ENCODE measurements at regions not wholly inside any gene's neighbourhood (a gene's known extent, or its start where the extent isn't known, plus 50 kb on each side); places are given as distances from the start of the nearest gene placed in this dataset.
"Not testable (repeated sequence)": the region's sequence is repeated elsewhere in the genome, so short reads cannot be mapped to it uniquely, and the experiment has no call there.

DNA sequence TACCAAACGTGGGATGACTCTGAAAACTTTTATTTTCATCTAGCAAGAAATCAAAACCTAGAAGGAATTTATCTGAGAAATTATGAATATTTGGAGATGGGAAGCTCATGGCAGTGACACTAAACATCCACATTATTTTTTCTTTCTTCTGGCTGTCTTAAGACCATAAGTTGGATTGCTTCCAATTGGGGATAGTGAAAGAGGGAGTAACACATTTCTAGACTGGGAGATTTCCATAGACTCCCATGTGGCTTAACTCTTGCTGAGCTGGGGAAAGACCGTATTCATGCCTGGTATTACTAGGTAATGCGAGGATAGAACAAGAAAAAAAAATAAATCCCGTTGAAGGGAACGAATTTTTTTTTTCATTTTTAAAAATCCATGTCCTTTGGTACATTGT is 120.0 kb downstream of the UTRN start:
- no peak for TF ChIP-seq EP300 (IDR thresholded peaks at IDR 0.05)
- no peak for TF ChIP-seq POLR2A (IDR thresholded peaks at IDR 0.05)
- no peak for TF ChIP-seq CTCF (IDR thresholded peaks at IDR 0.05)
- no peak for TF ChIP-seq POLR2AphosphoS5 (IDR thresholded peaks at IDR 0.05)
- 76% methylated on average over 5 of the region's 5 CpGs for WGBS
- Histone ChIP-seq H3K4me1 (peaks cover 14% of the 10 kb centered on the region), H3K36me3 (no peaks in the 10 kb centered on the region), H3K27me3 (no peaks in the 10 kb centered on the region), H3K9me3 (no peaks in the 10 kb centered on the region), H3K4me3 (no peak overlapping the region), H3K27ac (no peak overlapping the region)
- DNase-seq (ENCODE audit: low spot score in 2 of 2), result no peak

GRCh38 chr6:144406796-144407195 is 121.7 kb downstream of the UTRN start:
- no peak for DNase-seq (ENCODE audit: low spot score in 2 of 2)
- no peak overlapping the region for H3K4me3 ChIP-seq
- H3K27ac ChIP-seq, result no peak overlapping the region
- H3K4me1 ChIP-seq, result peaks cover 14% of the 10 kb centered on the region
- no peak for TF ChIP-seq POLR2A (IDR thresholded peaks at IDR 0.05)
- TF ChIP-seq POLR2AphosphoS5 (IDR thresholded peaks at IDR 0.05), result no peak
- no peak for TF ChIP-seq CTCF (IDR thresholded peaks at IDR 0.05)
- TF ChIP-seq EP300 (IDR thresholded peaks at IDR 0.05), result no peak
- H3K9me3 ChIP-seq, result no peaks in the 10 kb centered on the region
- 87% methylated on average over 3 of the region's 3 CpGs for WGBS
- no peaks in the 10 kb centered on the region for H3K27me3 ChIP-seq
- no peaks in the 10 kb centered on the region for H3K36me3 ChIP-seq

- Histone ChIP-seq H3K4me1 (peaks cover 17% of the 10 kb centered on the region), H3K9me3 (no peaks in the 10 kb centered on the region), H3K4me3 (no peak overlapping the region), H3K27me3 (no peaks in the 10 kb centered on the region), H3K36me3 (no peaks in the 10 kb centered on the region), H3K27ac (no peak overlapping the region)
- no peak for DNase-seq (ENCODE audit: low spot score in 2 of 2)
- TF ChIP-seq EP300 (IDR thresholded peaks at IDR 0.05) (no peak), POLR2AphosphoS5 (IDR thresholded peaks at IDR 0.05) (no peak), CTCF (IDR thresholded peaks at IDR 0.05) (no peak), POLR2A (IDR thresholded peaks at IDR 0.05) (no peak)
- WGBS, result 76% methylated on average over 6 of the region's 6 CpGs
These were observed 123.0 kb downstream of the UTRN start for GRCh38 chr6:144408161-144408560.

DNA sequence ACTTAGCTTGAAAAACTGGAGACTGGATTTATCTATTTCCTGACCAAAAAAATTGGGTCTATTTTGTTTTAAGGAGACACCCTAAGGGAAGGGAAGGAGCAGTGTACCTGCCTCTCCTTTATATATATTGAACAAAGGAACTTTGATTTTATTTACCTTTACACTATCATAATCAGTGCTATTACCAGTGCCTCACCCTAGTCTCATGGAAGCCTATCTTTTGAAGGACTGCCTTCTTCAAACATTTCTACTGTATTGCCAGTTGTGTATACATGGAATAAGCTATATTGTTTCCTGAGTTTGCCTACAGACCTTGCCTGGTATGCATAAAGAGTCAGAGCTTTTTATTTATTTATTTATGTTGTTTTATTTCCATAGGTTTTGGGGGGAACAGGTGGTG is 124.9 kb downstream of the UTRN start:
- no peaks in the 10 kb centered on the region for H3K9me3 ChIP-seq
- no peak overlapping the region for H3K27ac ChIP-seq
- no peaks in the 10 kb centered on the region for H3K36me3 ChIP-seq
- TF ChIP-seq POLR2A (IDR thresholded peaks at IDR 0.05), result no peak
- no peak for TF ChIP-seq EP300 (IDR thresholded peaks at IDR 0.05)
- TF ChIP-seq CTCF (IDR thresholded peaks at IDR 0.05), result no peak
- no peak for TF ChIP-seq POLR2AphosphoS5 (IDR thresholded peaks at IDR 0.05)
- peaks cover 14% of the 10 kb centered on the region for H3K4me1 ChIP-seq
- DNase-seq (ENCODE audit: low spot score in 2 of 2), result no peak
- H3K27me3 ChIP-seq, result no peaks in the 10 kb centered on the region
- no peak overlapping the region for H3K4me3 ChIP-seq

DNA sequence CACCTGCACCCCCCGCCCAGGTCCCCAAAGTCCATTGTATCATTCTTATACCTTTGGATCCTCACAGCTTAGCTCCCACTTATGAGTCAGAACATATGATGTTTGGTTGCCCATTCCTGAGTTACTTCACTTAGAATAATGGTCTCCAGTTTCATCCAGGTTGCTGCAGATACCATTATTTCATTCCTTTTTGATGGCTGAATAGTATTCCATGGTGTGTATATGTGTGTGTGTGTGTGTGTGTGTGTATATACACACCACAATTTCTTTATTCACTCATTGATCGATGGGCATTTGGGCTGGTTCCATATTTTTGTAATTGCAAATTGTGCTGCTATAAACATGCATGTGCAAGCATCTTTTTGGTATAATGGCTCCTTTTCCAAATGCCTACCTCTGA is 125.4 kb downstream of the UTRN start:
- not testable (repeated sequence) for H3K27me3 ChIP-seq; H3K27ac ChIP-seq; H3K36me3 ChIP-seq; H3K9me3 ChIP-seq; H3K4me3 ChIP-seq; DNase-seq (ENCODE audit: low spot score in 2 of 2)
- 96% methylated on average over 2 of the region's 2 CpGs for WGBS
- H3K4me1 ChIP-seq, result peaks cover 14% of the 10 kb centered on the region

GRCh38 chr6:144411531-144412165 is 126.5 kb downstream of the UTRN start:
- H3K27me3 ChIP-seq, result no peaks in the 10 kb centered on the region
- no peaks in the 10 kb centered on the region for H3K9me3 ChIP-seq
- no peak overlapping the region for H3K27ac ChIP-seq
- H3K4me3 ChIP-seq, result no peak overlapping the region
- no peaks in the 10 kb centered on the region for H3K36me3 ChIP-seq
- DNase-seq (ENCODE audit: low spot score in 2 of 2), result no peak
- H3K4me1 ChIP-seq, result peaks cover 14% of the 10 kb centered on the region
- no peak for TF ChIP-seq EP300 (IDR thresholded peaks at IDR 0.05)
- WGBS, result 61% methylated on average over 6 of the region's 6 CpGs

Data from suprapubic skin (tissue), 4 donors.